PFSK-1 (cell line): ENCODE measurements at regions not wholly inside any gene's neighbourhood (a gene's known extent, or its start where the extent isn't known, plus 50 kb on each side); places are given as distances from the start of the nearest gene placed in this dataset.

Source experiments
- FOXP2 ChIP-seq: optimal IDR thresholded peaks from 2 replicates; pipeline ENCODE3; 2011; ENCODE audit warnings: borderline replicate concordance, control low read depth, inconsistent platforms; ENCODE audit not compliant: insufficient read depth; ENCODE audit errors: extremely low read length, extremely low read depth
- POLR2AphosphoS5 ChIP-seq: IDR thresholded peaks from 2 replicates; pipeline ENCODE4 v1.6.1; 2012; ENCODE audit warnings: low read depth, mild to moderate bottlenecking, control low read depth, low read length, moderate library complexity
- SIN3A ChIP-seq: IDR thresholded peaks from 2 replicates; pipeline ENCODE4 v1.6.1; 2012; ENCODE audit warnings: mild to moderate bottlenecking, low read length, moderate library complexity, borderline replicate concordance; ENCODE audit not compliant: insufficient read depth
- TAF1 ChIP-seq: IDR thresholded peaks from 2 replicates; pipeline ENCODE4 v1.6.1; 2012; ENCODE audit warnings: low read length, control low read depth, borderline replicate concordance; ENCODE audit not compliant: insufficient read depth
- TF ChIP-seq, protein P1 (sequence below), 2 experiments: IDR thresholded peaks; 2 replicates each; pipeline versions ENCODE4 v1.6.1 to v1.8.0; 2011 to 2012; ENCODE audit warnings: low read depth in 2 of 2, low read length in 2 of 2, control low read depth in 1 of 2, inconsistent platforms in 1 of 2, mild to moderate bottlenecking in 1 of 2, moderate library complexity in 1 of 2; ENCODE audit not compliant: insufficient read depth in 1 of 2

DNA sequence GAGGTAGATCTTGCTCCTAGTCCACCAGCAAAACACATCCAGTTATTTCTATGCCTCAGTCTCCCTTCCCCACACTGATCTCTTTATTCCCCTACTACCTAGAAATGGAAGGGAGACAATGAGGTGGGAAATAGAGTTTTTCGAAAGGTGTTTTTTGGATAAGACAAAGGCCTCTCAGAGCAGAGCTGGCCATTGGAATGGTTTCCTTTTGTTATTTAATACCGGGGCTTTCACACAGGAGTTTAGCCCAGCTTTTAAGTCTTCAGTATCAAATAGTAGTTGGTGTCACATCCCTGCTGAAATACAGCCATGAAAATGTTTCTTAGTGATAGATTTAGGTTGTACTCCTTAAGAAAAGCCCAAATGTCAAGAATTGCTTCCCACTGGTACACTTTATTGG lies 65.4 kb upstream of the B3GAT1 start:
- TF ChIP-seq, protein P1, sequence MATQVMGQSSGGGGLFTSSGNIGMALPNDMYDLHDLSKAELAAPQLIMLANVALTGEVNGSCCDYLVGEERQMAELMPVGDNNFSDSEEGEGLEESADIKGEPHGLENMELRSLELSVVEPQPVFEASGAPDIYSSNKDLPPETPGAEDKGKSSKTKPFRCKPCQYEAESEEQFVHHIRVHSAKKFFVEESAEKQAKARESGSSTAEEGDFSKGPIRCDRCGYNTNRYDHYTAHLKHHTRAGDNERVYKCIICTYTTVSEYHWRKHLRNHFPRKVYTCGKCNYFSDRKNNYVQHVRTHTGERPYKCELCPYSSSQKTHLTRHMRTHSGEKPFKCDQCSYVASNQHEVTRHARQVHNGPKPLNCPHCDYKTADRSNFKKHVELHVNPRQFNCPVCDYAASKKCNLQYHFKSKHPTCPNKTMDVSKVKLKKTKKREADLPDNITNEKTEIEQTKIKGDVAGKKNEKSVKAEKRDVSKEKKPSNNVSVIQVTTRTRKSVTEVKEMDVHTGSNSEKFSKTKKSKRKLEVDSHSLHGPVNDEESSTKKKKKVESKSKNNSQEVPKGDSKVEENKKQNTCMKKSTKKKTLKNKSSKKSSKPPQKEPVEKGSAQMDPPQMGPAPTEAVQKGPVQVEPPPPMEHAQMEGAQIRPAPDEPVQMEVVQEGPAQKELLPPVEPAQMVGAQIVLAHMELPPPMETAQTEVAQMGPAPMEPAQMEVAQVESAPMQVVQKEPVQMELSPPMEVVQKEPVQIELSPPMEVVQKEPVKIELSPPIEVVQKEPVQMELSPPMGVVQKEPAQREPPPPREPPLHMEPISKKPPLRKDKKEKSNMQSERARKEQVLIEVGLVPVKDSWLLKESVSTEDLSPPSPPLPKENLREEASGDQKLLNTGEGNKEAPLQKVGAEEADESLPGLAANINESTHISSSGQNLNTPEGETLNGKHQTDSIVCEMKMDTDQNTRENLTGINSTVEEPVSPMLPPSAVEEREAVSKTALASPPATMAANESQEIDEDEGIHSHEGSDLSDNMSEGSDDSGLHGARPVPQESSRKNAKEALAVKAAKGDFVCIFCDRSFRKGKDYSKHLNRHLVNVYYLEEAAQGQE (IDR thresholded peaks at IDR 0.05; ENCODE audit: insufficient read depth in 1 of 2, low read depth in 2 of 2, low read length in 2 of 2) = no peak
- TF ChIP-seq SIN3A (no peak), FOXP2 (no peak), POLR2AphosphoS5 (no peak)

DNA sequence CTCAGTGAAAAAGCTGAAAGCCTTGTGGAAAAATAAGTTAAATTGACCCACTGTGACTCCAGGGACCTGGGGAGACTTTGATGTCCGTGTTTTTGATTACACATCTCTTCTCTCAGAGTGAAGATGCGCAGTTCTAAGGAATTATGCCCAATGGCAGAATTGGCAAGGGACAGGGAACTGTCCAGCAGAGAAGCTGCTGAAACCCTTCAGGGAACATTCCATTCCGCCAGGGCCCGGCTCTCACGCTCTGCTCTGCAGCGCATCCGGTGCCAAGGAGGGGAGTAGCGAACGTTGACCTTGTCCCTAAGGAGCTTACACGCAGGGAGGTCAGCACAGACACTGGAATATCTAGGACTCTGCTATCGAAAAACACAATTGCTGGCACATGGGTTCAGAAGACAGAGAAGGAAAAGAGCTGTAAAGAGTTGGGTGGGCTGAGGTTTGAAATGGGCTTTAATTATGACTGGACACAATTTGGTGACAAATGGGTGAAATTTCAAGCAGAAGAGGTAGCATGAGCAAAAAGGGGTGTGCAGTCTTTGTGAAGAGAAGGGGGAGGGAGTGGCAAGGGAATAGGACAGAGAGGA lies 64.5 kb upstream of the B3GAT1 start:
- TF ChIP-seq, protein P1 (IDR thresholded peaks at IDR 0.05; ENCODE audit: insufficient read depth in 1 of 2, low read depth in 2 of 2, low read length in 2 of 2) = peak; percentile 76 to 92
- no peak for TF ChIP-seq SIN3A

DNA sequence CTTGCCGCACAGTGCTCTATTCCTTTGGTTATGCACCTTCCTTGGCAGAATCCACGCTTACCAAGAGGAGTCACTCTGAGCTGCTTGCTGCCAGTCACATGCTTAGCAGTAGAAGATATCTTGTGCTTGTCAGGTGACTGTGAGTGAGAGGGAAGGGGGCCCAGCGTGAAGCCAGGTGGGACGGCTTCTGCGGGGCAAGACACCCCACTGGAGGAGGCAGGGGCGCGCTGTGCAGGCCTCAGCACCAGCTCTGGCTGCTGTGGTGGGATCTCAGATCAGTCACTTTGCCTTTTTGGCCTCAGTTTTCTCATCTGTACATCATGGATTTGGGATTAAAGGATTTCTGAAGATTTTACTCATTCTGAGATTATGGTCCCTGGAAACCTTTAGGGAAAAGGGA lies 63.9 kb upstream of the B3GAT1 start:
- no peak for TF ChIP-seq TAF1
- TF ChIP-seq SIN3A = no peak
- no peak for TF ChIP-seq FOXP2
- TF ChIP-seq, protein P1 (IDR thresholded peaks at IDR 0.05; ENCODE audit: insufficient read depth in 1 of 2, low read depth in 2 of 2, low read length in 2 of 2) = no peak
- TF ChIP-seq POLR2AphosphoS5 = no peak

DNA sequence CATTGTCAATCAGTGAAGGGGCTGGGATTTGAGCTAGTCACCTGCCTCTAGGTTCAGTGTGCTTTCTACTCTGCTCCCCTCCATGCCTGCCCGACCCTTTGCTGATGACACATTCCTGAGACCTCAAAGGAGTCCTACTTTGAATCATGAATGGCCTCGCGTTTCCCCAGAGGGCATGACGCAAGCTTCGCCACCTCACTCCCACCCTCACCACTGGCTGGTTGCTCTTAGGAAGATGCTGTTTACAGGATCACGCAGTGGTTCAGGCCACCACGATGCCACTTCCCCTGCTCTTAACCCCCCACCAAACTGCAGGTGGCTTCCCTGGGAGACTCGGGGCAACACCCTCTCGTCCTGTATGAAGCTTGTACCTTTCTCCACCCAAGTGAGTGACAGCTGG lies 62.9 kb upstream of the B3GAT1 start:
- TF ChIP-seq FOXP2 (no peak), TAF1 (no peak), POLR2AphosphoS5 (no peak), SIN3A (no peak)
- TF ChIP-seq, protein P1 (IDR thresholded peaks at IDR 0.05; ENCODE audit: insufficient read depth in 1 of 2, low read depth in 2 of 2, low read length in 2 of 2) = no peak

DNA sequence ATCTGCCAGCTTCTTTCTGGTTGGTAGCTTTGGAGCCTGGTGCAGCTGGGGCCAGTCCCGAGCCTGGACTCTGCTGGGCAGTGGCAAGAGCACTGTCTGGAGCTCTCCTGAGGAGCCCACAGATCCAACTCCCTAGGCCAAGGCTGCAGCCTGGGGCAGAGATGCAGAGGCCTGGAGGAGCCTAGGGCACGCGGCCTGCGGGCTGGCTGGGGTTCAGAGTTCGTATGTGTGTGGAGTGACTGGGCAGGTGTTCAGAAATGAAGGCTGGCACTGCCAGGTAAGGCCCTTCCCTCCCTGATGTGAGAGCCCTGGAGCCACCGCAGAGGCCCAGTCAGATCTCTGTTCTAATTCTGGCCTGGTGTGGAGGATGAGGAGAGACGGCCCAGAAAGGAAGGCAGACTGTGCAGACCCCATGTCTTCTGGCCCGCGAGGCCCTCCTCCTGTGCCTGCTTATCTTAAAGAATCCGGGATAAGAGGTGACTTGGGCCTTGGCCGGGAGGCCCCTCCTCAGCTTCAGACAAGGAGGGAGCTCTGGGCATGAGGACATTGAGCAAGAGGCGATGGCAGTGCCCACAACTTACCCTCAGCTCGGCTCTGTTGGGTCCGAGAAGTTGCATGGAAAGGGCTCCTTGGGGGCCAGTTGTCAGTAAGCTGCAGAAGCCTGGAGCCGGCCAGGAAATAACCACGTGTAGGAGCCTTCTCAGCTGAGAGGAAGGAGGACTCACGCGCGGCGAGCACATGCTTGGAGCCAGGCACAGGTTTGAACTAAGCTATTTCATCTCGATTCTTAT lies 62.2 kb upstream of the B3GAT1 start:
- TF ChIP-seq FOXP2 = no peak
- TF ChIP-seq SIN3A = no peak
- no peak for TF ChIP-seq POLR2AphosphoS5
- TF ChIP-seq, protein P1 (IDR thresholded peaks at IDR 0.05; ENCODE audit: insufficient read depth in 1 of 2, low read depth in 2 of 2, low read length in 2 of 2) = no peak
- TF ChIP-seq TAF1 = no peak
